RWPE1 (cell line): ENCODE measurements at regions not wholly inside any gene's neighbourhood (a gene's known extent, or its start where the extent isn't known, plus 50 kb on each side); places are given as distances from the start of the nearest gene placed in this dataset.
"Not testable (repeated sequence)": the region's sequence is repeated elsewhere in the genome, so short reads cannot be mapped to it uniquely, and the experiment has no call there.

Experiments used
- CTCF ChIA-PET: fragments of 350-600 bp; sonication (Branson Sonifier 250); formaldehyde crosslinking; extraction: SDS; loops from one replicate; lab custom pipeline; 2021; lab: Yijun Ruan, JAX
- POLR2A ChIA-PET: fragments of 400-600 bp; formaldehyde crosslinking; extraction: SDS; loops from one replicate; lab custom pipeline; 2020; ENCODE audit warnings: antibody characterized with exemption; ENCODE audit not compliant: low non-redundant PET; lab: Yijun Ruan, JAX
- DNase-seq: peaks from one replicate; pipeline ENCODE4 v3.0.0; 2012; ENCODE audit warnings: low spot score
- H3K27ac ChIP-seq: fragments of 450-650 bp; 2 replicates; pipeline ENCODE4 v1.5.1; 2017
- TF ChIP-seq, protein P1 (sequence below): fragments of 450-650 bp; conservative IDR thresholded peaks from 2 replicates; pipeline ENCODE4 v1.5.1; 2017; ENCODE audit warnings: low read depth, mild to moderate bottlenecking

DNA sequence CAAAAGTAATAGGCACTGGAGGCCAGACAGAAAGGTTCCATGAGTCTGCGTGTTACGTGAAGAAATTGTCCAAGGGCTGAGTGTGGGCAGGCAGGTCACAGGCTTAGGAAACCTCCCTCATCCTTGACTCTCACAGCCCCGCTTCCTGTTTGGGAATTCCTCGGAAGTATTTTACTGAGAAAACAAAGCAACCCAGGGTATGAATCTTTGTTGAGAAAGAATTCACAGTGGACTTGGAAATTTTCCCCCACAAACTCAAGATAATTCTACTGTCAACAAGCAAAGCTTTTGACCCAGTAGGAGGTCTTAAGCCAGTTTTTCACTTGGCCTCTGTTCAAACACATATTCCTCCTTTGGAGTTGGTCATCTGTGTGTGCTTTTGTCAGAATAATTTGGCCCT is 377.1 kb upstream of the TPM1 start:
- ChIA-PET CTCF (no interaction called here), POLR2A (no interaction called here)
- no peak overlapping the region for H3K27ac ChIP-seq
- DNase-seq: no peak
- TF ChIP-seq, protein P1, sequence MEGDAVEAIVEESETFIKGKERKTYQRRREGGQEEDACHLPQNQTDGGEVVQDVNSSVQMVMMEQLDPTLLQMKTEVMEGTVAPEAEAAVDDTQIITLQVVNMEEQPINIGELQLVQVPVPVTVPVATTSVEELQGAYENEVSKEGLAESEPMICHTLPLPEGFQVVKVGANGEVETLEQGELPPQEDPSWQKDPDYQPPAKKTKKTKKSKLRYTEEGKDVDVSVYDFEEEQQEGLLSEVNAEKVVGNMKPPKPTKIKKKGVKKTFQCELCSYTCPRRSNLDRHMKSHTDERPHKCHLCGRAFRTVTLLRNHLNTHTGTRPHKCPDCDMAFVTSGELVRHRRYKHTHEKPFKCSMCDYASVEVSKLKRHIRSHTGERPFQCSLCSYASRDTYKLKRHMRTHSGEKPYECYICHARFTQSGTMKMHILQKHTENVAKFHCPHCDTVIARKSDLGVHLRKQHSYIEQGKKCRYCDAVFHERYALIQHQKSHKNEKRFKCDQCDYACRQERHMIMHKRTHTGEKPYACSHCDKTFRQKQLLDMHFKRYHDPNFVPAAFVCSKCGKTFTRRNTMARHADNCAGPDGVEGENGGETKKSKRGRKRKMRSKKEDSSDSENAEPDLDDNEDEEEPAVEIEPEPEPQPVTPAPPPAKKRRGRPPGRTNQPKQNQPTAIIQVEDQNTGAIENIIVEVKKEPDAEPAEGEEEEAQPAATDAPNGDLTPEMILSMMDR: no peak

DNA sequence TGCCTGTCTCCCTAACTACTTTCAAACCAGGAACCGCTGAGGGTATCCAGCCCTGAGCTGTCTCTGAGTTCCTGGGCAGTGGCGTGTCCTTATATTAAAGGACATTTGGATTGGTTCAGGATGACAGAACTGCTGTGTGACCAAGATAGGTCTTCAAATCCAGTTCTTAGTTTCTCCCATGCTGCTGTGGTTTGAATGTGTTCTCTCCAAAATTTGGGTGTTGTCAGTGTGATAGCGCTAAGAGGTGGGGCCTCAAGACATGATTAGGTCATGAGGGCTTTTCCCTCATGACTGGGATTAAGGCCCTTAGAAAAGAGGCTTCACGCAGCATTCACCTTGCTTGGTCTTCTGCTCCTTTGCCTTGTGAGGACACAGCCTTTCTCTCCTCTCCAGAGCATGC is 376.5 kb upstream of the TPM1 start:
- POLR2A ChIA-PET: no interaction called here
- no peak for DNase-seq
- TF ChIP-seq, protein P1: no peak
- CTCF ChIA-PET: interaction anchor here (0.6 kb wide), 1 partner anchor 210 kb away, joined by 4 read pairs; no protein-coding TSS in a partner anchor
- H3K27ac ChIP-seq: no peak overlapping the region

DNA sequence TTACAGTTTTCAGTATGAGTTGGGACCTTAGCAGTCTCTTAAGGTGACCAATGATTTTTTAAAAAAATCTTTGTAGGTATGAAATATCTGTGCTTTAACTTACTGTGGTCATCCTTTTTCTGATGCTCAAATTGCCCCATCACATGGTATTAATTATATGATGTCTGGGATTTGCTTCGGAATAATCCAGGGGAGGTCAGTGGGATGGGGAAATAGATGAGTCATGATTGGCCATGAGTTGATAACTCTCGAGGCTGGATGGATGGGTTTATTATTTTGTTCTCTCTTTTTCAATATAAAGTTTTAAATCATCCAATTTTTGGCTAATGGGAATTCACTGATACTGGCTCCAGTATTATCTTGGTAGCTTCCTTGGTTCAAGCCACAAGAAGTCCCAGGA is 370.3 kb upstream of the TPM1 start:
- ChIA-PET POLR2A (no interaction called here), CTCF (interaction anchor here (0.7 kb wide), 2 partner anchors 375 to 745 kb away, joined by 3 read pairs; no protein-coding TSS in a partner anchor)
- no peak for DNase-seq
- TF ChIP-seq, protein P1: no peak
- no peak overlapping the region for H3K27ac ChIP-seq

DNA sequence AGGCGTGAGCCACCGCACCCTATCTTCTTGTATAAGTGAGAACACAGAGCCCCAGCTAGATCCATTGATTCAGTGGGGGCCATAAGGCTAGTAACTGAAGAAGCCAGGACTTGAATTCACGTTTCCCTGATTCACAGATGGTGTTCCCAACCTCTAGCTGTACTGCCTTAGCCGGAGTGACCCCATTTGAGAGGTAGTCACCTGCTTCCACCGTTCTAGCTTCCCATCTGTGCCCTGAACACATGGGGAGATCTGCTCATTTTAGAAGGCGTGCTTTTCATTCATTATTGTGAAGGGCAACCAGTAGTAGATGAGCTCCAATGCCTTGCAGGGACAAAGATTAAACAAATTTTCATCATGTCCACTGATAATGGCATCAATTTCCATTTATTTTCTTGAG is 365.7 kb upstream of the TPM1 start:
- DNase-seq: no peak
- ChIA-PET POLR2A (no interaction called here), CTCF (interaction anchor here (0.6 to 1.1 kb wide), 3 partner anchors 66 to 274 kb away, joined by 3 read pairs; no protein-coding TSS in a partner anchor)
- TF ChIP-seq, protein P1: no peak
- no peak overlapping the region for H3K27ac ChIP-seq

DNA sequence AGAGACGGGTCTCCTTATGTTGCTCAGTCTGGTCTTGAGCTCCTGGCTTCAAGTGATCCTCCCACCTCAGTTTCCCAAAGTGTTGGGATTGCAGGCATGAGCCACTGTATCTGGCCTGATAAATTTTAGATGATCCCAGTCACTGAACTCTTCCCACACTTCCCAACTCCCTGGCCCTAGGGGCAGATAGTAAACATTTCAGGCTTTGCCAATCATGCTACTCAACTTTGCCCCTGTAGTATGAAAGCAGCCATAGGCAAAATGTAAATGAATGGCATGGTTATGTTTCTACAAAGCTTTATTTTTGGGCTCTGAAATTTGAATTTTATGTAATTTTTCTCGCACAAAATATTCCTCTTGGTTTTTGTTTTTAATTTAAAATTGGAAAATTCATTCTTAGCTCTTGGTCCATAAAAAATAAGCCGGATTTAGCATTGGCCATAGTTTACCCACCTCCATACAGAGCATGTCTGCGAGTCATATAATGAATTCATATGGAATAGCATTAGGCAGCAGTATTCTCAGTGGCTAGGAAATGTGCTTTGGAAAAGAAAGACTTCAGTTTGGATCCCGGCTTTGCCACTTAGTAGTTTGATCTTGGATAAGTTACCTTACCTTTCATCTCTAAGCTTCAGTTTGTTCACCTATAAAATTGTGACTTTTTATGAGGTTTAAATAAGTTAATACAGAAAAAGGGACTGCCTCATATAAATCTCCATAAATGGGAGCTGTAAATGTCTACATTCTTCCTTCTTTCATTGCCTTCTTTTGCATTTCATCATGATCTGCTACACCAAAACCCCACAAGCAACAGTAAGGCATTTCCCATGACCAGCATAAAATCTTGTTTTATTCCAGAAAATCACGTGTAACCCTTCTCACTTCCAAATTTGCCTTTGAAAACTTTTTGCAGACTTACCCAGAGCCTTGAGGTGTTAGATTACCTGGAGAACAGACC is 360.3 kb upstream of the TPM1 start:
- no peak for DNase-seq
- H3K27ac ChIP-seq: no peak overlapping the region
- ChIA-PET CTCF (no interaction called here), POLR2A (no interaction called here)
- TF ChIP-seq, protein P1: no peak

DNA sequence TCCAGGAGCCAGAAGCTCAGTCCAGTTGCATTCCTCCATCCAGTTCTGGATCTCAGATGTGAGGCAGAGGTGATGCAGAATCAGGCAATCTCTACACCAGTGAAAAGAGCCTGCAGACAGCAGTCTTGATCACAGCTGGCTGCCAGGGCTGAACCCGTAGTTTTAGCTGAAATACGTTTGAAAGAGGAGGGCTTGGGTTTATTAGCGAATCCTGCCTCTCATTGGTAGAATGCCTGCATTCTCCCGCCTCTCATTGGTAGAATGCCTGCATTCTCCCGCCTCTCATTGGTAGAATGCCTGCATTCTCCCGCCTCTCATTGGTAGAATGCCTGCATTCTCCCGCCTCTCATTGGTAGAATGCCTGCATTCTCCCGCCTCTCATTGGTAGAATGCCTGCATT is 359.4 kb upstream of the TPM1 start:
- H3K27ac ChIP-seq, DNase-seq, CTCF ChIA-PET, POLR2A ChIA-PET: not testable (repeated sequence)
